HEK293T (cell line): ENCODE measurements at regions not wholly inside any gene's neighbourhood (a gene's known extent, or its start where the extent isn't known, plus 50 kb on each side); places are given as distances from the start of the nearest gene placed in this dataset.
"Not testable (repeated sequence)": the region's sequence is repeated elsewhere in the genome, so short reads cannot be mapped to it uniquely, and the experiment has no call there.

Source experiments
- CTCF ChIA-PET: fragments of 350-600 bp; formaldehyde crosslinking; extraction: SDS; loops from one replicate; lab custom pipeline; 2021; ENCODE audit warnings: antibody characterized with exemption, inconsistent platforms; lab: Yijun Ruan, JAX
- POLR2A ChIA-PET: fragments of 350-600 bp; formaldehyde crosslinking; extraction: SDS; loops from one replicate; lab custom pipeline; 2020; ENCODE audit warnings: antibody characterized with exemption, inconsistent platforms; lab: Yijun Ruan, JAX
- DNase-seq: peaks from one replicate; pipeline ENCODE4 v3.0.0; 2012; ENCODE audit warnings: mixed read lengths; ENCODE audit errors: extremely low spot score

- DNase-seq, CTCF ChIA-PET, POLR2A ChIA-PET: not testable (repeated sequence)
Observed at GRCh38 chr7:128598946-128599345, 73.1 kb upstream of the GARIN1A start.

DNA sequence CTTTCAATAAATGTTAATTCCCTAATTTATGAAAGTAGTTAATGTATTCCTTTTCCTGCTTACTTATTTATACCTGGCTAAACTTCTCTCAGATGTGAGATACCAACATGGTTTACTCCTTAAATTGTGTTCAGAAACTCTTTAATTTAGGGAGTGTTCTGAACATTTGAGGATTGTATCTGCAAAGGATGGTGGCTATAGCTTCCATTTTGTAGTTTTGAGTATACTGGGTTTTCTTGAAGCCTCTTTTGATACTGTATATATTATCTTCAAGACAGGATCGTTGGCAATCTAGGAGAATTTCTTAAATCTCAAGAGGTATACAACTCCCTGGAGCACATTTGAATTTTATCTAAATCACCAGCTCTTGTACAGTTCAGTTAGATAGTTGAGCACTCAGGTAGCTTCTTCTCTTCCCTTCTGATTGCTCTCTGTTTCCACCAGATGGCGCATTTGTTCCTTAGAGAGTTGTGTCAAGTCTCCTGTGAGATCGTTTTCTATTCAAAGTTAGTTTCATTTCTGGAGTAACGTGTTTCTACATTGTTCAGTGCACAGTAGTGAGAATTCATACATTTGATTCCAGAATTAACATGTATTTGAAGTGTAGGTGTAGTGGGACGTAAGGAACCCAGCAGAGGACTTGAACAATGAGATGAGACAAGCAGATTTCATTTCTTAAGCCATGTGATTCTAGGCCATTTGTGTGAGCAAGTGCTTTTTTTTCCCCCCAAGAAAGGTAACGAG, 63.2 kb upstream of the GARIN1A start:
- CTCF ChIA-PET: interaction anchor here (0.9 to 1.0 kb wide), 2 partner anchors 271 to 275 kb away, joined by 5 to 8 read pairs; no protein-coding TSS in a partner anchor
- POLR2A ChIA-PET, DNase-seq: not testable (repeated sequence)

DNA sequence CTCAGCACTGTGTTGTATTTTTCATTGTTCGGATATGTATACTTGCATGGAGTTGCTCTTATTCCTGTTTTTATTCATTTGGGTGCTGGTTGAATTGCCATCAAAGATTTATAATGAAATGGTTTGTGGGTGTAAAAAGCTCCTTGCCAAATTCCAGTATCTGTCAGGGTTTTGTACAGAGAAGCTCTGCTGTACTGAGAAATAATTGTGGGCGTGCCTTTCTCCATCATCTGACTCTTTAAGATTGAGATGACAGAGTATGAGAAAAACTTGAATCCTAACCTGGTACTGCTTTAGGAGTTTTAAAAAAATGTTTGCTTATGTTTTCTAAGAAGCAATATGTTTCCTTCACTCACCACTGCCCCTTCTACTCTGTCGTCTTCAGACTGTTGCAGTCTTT, 58.7 kb upstream of the GARIN1A start:
- POLR2A ChIA-PET, DNase-seq: not testable (repeated sequence)
- CTCF ChIA-PET: interaction anchor here (1.2 kb wide), 1 partner anchor 232 kb away, joined by 5 read pairs; no protein-coding TSS in a partner anchor

GRCh38 chr7:128614812-128615211, 57.3 kb upstream of the GARIN1A start:
- POLR2A ChIA-PET, CTCF ChIA-PET, DNase-seq: not testable (repeated sequence)

DNA sequence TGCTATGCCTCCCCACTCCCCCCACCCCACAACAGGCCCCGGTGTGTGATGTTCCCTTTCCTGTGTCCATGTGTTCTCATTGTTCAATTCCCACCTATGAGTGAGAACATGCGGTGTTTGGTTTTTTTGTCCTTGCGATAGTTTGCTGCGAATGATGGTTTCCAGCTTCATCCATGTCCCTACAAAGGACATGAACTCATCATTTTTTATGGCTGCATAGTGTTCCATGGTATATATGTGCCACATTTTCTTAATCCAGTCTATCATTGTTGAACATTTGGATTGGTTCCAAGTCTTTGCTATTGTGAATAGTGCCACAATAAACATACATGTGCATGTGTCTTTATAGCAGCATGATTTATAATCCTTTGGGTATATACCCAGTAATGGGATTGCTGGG, 55.3 kb upstream of the GARIN1A start:
- POLR2A ChIA-PET, DNase-seq, CTCF ChIA-PET: not testable (repeated sequence)
